ENCODE measurements at regions not wholly inside any gene's neighbourhood (a gene's known extent, or its start where the extent isn't known, plus 50 kb on each side); places are given as distances from the start of the nearest gene placed in this dataset.
"Not testable (repeated sequence)": the region's sequence is repeated elsewhere in the genome, so short reads cannot be mapped to it uniquely, and the experiment has no call there.

DNA sequence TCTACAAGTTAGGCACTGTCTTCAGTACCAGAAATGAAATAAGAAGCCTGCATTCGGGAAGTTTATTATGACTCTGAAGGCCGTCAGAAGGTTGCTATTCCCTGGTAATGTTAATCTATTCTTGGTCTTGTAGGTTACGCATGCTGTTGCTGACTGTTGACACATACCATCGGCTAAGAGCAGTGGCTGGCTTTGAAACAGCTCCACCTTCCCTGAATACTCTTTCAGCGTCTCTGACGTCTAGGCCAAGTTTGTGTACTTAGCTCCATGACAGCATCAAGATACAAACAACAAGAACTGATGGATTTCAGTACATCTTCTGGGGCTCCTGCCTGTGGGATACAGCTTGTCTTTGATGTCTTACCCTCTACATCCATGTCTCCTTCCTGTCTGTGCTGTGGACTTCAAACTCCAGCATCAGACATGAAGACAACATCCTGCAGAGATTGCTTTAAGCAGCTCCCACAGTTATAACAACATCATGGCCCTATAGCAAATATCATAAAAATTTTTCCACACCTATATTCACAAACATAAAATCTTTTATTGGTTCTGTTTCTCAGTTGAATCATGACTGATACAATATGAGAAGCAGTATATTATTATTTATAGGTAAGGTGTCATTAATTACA is 906.0 kb downstream of the SPATA31A7 start:
- H3K4me3 ChIP-seq; H3K27ac ChIP-seq; H3K27me3 ChIP-seq; H3K36me3 ChIP-seq; H3K4me1 ChIP-seq (ENCODE audit: low read depth); H3K9me3 ChIP-seq (ENCODE audit: low read depth); DNase-seq (ENCODE audit: low read depth in 1 of 2, low spot score in 1 of 2): not testable (repeated sequence)

DNA sequence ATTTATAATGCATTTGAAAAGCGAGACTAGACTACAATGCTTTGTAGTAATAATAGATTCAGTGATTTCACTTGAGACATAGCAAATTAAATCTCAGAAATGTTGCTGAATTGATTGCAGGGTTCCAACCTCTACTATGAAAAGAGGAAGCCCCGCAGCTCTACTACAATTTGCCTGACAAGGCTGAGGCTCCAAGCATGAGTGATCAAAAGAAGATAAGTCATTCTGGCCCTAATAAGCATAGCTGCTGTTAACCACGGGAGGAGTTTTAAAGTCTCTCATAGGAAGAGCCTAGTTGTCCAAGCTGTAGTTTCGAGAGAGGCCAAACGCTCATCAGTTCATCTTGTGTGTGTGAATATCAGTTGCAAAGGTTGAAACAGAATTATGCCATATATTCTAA is 920.6 kb downstream of the SPATA31A7 start:
- H3K36me3 ChIP-seq; H3K27me3 ChIP-seq; H3K9me3 ChIP-seq (ENCODE audit: low read depth); H3K4me1 ChIP-seq (ENCODE audit: low read depth); DNase-seq (ENCODE audit: low read depth in 1 of 2, low spot score in 1 of 2); H3K27ac ChIP-seq; H3K4me3 ChIP-seq: not testable (repeated sequence)

DNA sequence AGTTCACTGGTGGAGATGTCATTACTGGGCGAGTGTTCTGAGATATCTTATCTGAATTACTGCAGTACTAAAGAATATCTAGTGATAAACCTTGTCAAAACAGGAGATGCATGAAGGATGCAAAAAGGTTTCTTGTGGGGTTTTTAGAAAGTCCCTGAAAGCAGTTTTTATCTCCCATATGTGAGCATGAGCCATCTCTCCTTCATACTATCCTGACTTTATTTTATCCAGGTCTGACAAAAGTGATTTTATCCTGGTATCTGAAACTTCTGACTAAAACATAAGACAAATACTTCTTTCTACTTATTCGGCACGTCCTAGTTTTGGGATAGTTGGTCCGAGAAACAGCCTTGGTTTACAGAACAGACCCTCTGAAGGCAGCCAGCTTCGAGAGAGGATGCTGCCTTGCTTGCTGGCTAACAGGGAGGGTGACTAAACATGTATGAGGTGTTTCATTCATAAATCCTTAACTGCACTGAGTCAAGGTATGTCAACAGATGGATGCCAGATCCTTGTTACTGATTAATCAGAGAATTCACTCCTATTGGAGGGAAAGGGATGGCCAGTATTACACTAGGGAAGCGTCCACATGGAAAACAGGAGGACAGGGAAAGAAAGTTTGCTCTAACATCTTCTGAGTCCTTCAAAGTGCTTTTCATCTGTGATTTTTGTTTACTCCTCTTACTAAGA is 927.3 kb downstream of the SPATA31A7 start:
- H3K9me3 ChIP-seq (ENCODE audit: low read depth); H3K4me1 ChIP-seq (ENCODE audit: low read depth); H3K27me3 ChIP-seq; H3K4me3 ChIP-seq; H3K36me3 ChIP-seq; H3K27ac ChIP-seq; DNase-seq (ENCODE audit: low read depth in 1 of 2, low spot score in 1 of 2): not testable (repeated sequence)

DNA sequence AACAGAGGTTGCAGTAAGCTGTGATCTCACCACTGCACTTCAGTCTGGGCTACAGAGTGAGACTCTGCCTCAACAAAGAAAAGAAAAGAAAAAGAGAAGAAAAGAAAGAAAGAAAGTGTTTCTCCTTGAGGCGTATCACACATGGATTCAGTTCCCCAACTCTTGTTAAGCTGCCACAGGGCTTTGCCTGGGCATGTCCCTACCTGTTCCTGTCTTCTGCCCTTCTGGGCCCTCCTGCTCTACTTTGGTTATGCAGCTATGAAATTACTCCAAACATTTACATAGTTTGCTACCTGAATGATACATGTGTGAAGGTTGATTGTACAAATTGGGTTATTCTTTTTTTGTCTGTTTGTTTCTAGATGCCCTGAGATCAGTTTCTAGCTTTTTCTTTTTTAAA is 929.8 kb downstream of the SPATA31A7 start:
- H3K4me1 ChIP-seq (ENCODE audit: low read depth): not testable (repeated sequence)

DNA sequence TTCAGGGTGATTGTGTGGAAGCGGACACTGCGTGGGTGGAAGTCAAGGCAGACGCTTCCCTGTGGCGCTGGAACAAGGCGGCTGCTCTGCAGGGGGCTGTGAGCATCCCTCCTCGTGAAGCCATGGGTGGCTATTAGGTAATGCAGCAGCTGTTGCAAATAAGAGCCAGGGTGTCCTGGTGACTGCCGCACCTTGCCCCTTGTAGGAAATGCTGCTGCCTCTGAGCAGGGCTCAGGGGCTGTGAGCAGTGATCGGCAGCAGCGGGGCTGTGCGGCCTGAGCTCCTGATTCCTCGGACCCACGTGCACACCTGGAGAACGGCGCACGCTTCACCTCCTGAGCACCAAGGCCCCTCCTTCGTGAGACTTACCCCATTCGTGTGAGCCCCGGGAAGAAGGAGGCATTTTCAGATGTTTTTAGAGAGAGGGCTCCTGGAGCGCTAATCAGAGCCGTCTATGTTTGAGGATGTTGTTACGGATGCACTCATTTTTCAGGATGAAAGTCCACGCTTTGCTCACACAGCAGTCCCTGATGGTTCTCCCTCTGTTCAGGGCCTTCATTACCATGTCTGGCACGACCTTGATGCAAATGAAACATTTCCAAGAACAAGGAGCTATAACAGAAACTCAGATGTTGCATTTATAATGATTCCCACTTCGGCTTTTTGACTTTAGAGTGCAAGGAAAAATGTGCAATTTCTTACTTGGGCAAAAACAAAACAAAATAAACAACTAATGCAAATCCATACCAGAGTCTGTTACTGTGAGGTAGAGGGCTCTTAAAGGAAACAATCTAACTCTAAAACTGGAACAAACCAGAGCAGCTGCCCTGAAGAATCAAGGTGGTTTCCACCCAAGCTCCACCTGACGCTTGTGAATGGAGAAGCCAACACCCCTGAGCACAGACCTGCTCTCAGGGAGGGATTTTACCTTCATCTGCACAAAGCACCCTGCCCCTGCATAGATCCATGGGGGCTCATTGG is 936.1 kb downstream of the SPATA31A7 start:
- not testable (repeated sequence) for H3K4me1 ChIP-seq (ENCODE audit: low read depth); H3K9me3 ChIP-seq (ENCODE audit: low read depth)

More for the DNA sequence above, 929.8 kb downstream of the SPATA31A7 start:
- not testable (repeated sequence) for H3K4me3 ChIP-seq; H3K27ac ChIP-seq; H3K27me3 ChIP-seq; DNase-seq (ENCODE audit: low read depth in 1 of 2, low spot score in 1 of 2); H3K36me3 ChIP-seq; H3K9me3 ChIP-seq (ENCODE audit: low read depth)

DNA sequence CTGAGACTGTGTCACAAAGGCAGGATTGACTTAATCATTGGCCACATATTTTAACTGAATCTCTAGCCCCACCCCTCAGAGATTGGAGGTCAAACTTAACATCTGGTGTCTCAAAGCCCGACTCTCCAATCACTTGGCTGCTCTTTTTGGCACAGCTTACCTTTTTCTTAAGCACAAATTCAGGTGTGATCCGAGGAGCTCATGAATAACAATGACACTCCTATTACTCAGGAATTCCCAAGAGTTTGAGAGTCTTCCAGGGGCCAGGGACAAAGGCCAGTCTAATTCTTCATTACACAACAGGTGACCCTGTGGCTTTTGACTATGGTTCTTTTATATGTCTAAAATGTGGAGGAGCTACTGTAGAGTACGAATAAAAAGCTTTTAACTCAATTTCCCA is 945.2 kb downstream of the SPATA31A7 start:
- H3K27ac ChIP-seq; H3K4me3 ChIP-seq; H3K36me3 ChIP-seq; DNase-seq (ENCODE audit: low read depth in 1 of 2, low spot score in 1 of 2); H3K9me3 ChIP-seq (ENCODE audit: low read depth); H3K4me1 ChIP-seq (ENCODE audit: low read depth); H3K27me3 ChIP-seq: not testable (repeated sequence)

More for the DNA sequence above, 936.1 kb downstream of the SPATA31A7 start:
- not testable (repeated sequence) for H3K27ac ChIP-seq; DNase-seq (ENCODE audit: low read depth in 1 of 2, low spot score in 1 of 2); H3K27me3 ChIP-seq; H3K4me3 ChIP-seq; H3K36me3 ChIP-seq

DNA sequence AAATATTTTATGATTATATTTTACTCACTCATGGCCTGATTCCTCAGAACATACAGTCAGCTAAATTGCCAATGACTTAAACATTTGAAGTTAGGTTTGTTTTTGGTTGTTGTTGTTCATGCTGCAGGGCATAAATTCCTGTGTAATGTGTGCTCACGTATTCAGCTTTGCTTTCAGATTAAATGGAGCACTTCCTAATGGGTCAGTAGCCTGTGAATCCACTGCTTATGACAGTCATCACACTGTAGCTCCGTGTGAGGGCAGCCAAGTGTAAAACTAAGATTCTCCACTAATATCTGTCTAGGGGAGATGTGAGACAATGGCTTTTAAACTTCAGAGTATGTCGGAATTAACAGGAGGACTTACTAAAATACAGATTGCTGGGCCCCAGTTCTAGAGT is 955.8 kb downstream of the SPATA31A7 start:
- not testable (repeated sequence) for H3K9me3 ChIP-seq (ENCODE audit: low read depth); H3K27ac ChIP-seq; H3K4me3 ChIP-seq; H3K27me3 ChIP-seq; H3K36me3 ChIP-seq; H3K4me1 ChIP-seq (ENCODE audit: low read depth); DNase-seq (ENCODE audit: low read depth in 1 of 2, low spot score in 1 of 2)

Data from cardiac muscle cell (in vitro differentiated cells and primary cell).